ENCODE measurements at regions not wholly inside any gene's neighbourhood (a gene's known extent, or its start where the extent isn't known, plus 50 kb on each side); places are given as distances from the start of the nearest gene placed in this dataset.
"Not testable (repeated sequence)": the region's sequence is repeated elsewhere in the genome, so short reads cannot be mapped to it uniquely, and the experiment has no call there.

DNA sequence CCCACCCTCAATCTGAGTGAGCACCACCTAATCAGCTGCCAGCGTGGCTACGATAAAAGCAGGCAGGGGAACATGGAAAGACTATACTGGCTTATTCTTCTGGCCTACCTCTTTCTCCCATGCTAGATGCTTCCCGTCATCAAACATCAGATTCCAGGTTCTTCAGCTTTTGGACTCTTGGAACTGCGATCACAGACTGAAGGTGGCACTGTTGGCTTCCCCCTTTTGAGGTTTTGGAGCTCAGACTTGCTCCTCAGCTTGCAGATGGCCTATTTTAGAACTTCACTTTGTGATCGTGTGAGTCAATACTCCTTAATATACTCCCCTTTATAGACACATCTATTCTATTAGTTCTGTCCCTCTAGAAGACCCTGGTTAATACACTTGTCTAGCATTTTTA lies 543.7 kb upstream of the RAG2 start:
- Histone ChIP-seq H3K27me3 (ENCODE audit: control insufficient read depth, insufficient read depth, low read length) (no peaks in the 10 kb centered on the region), H3K4me3 (ENCODE audit: low read depth, low read length) (no peak overlapping the region), H3K36me3 (ENCODE audit: control insufficient read depth, insufficient read depth, low read length) (no peaks in the 10 kb centered on the region)
- TF ChIP-seq, protein P1, sequence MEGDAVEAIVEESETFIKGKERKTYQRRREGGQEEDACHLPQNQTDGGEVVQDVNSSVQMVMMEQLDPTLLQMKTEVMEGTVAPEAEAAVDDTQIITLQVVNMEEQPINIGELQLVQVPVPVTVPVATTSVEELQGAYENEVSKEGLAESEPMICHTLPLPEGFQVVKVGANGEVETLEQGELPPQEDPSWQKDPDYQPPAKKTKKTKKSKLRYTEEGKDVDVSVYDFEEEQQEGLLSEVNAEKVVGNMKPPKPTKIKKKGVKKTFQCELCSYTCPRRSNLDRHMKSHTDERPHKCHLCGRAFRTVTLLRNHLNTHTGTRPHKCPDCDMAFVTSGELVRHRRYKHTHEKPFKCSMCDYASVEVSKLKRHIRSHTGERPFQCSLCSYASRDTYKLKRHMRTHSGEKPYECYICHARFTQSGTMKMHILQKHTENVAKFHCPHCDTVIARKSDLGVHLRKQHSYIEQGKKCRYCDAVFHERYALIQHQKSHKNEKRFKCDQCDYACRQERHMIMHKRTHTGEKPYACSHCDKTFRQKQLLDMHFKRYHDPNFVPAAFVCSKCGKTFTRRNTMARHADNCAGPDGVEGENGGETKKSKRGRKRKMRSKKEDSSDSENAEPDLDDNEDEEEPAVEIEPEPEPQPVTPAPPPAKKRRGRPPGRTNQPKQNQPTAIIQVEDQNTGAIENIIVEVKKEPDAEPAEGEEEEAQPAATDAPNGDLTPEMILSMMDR (IDR thresholded peaks at IDR 0.05; ENCODE audit: insufficient read depth, low read depth, low read length): no peak
- DNase-seq (ENCODE audit: low read depth): no peak
- CTCF ChIA-PET: no interaction called here
- POLR2A ChIA-PET: no interaction called here

DNA sequence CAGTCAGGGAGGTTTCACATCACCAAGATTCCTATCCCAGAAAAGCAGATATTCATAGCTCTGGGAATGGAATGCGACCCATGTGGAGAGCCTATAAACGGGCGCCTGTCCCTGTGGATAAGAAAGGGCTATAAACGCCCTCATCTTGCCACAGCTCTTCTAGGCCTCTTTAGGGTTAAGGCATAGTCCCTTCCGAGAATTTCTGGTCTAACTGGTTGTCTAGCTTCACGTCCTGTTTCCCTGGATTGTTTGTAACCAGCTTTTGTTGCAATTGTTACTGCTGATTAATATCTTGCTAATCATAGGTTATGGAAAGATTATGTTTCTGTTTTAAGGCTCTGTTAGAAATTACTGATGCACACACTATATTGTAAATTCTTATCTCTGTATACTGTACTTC lies 537.6 kb upstream of the RAG2 start:
- H3K27me3 ChIP-seq (ENCODE audit: control insufficient read depth, insufficient read depth, low read length); H3K4me3 ChIP-seq (ENCODE audit: low read depth, low read length); DNase-seq (ENCODE audit: low read depth); H3K36me3 ChIP-seq (ENCODE audit: control insufficient read depth, insufficient read depth, low read length); POLR2A ChIA-PET; CTCF ChIA-PET: not testable (repeated sequence)

DNA sequence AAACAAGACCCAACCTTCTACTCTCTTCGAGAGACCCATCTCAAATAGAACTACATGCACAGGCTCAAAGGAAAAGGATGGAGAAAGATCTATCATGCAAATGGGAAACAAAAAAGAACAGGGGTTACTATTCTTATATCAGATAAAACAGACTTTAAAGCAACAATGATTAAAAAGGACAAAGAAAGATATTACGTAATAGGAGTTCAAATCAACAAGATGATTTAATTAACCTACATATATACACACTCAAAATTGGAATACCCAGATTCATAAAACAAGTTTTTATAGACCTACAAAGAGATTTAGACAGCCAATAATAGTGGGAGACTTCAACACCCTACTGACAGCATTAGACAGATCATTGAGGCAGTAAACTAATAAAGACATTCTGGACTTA lies 536.6 kb upstream of the RAG2 start:
- Histone ChIP-seq H3K36me3 (ENCODE audit: control insufficient read depth, insufficient read depth, low read length) (no peaks in the 10 kb centered on the region), H3K27me3 (ENCODE audit: control insufficient read depth, insufficient read depth, low read length) (no peaks in the 10 kb centered on the region), H3K4me3 (ENCODE audit: low read depth, low read length) (no peak overlapping the region)
- ChIA-PET POLR2A (no interaction called here), CTCF (no interaction called here)
- TF ChIP-seq, protein P1 (IDR thresholded peaks at IDR 0.05; ENCODE audit: insufficient read depth, low read depth, low read length): no peak
- DNase-seq (ENCODE audit: low read depth): no peak

DNA sequence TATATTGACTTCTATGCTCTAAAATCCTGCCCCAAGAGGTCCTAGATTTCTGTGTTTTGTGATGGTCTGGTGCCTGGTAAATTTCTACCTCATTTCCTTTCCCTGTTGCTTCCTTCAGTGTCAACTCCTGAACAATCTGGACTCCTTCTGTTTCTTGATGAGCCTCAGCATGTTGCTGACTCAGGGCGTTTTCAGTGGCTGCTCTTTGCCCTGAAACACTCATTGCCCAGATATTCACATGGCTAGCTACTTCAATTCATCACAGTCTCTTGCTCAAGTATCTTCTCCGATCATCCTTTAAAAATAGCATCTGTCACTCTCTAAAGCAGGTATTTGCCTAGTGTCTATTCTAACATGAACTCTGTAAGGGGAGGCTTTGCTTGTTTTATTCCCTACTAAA lies 526.3 kb upstream of the RAG2 start:
- ChIA-PET CTCF (interaction anchor here (1.2 kb wide), 1 partner anchor 11 kb away, joined by 4 read pairs; no protein-coding TSS in a partner anchor), POLR2A (no interaction called here)
- Histone ChIP-seq H3K4me3 (ENCODE audit: low read depth, low read length) (no peak overlapping the region), H3K27me3 (ENCODE audit: control insufficient read depth, insufficient read depth, low read length) (no peaks in the 10 kb centered on the region), H3K36me3 (ENCODE audit: control insufficient read depth, insufficient read depth, low read length) (no peaks in the 10 kb centered on the region)
- TF ChIP-seq, protein P1 (IDR thresholded peaks at IDR 0.05; ENCODE audit: insufficient read depth, low read depth, low read length): no peak
- DNase-seq (ENCODE audit: low read depth): no peak

DNA sequence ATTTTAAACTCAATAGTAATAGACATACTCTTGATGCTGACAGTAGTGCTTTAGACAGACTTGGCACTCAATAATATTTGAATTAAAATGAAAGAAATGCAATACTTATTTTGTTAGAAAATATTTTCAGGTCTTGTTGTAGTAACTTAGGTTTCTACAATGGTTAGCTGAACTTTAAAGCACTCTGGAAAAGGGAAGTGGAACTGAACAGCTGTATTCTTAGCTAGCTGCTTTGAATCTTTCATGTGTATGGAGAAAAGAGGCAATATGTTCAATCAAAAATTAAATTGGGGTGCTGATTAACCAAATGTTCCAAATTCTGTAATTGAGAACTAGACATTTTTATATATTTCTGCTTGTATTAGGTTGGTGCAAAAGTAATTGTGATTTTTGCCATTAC lies 517.9 kb upstream of the RAG2 start:
- H3K36me3 ChIP-seq (ENCODE audit: control insufficient read depth, insufficient read depth, low read length): no peaks in the 10 kb centered on the region
- TF ChIP-seq, protein P1 (IDR thresholded peaks at IDR 0.05; ENCODE audit: insufficient read depth, low read depth, low read length): no peak
- POLR2A ChIA-PET: no interaction called here
- no peaks in the 10 kb centered on the region for H3K27me3 ChIP-seq (ENCODE audit: control insufficient read depth, insufficient read depth, low read length)
- CTCF ChIA-PET: no interaction called here
- H3K4me3 ChIP-seq (ENCODE audit: low read depth, low read length): no peak overlapping the region
- DNase-seq (ENCODE audit: low read depth): no peak

DNA sequence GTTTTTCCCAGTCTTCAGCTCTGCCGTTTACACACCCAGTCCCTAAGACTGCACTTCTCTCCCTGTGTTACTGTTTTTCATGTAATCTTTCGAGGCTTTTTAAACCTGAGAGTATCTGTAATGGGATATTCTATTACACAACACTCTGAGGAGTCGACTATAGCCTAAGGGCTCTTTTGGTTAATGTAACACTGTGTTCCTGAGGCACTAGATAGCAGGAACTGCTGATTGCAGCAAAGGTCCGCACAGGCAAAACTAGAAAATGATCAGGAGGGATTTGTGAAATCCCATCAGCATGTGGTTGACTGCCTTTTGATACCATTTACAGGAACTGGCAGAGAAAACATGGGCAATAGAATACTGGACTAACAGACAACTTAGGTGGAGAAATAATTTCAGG lies 512.3 kb upstream of the RAG2 start:
- ChIA-PET POLR2A (no interaction called here), CTCF (no interaction called here)
- TF ChIP-seq, protein P1 (IDR thresholded peaks at IDR 0.05; ENCODE audit: insufficient read depth, low read depth, low read length): no peak
- no peaks in the 10 kb centered on the region for H3K36me3 ChIP-seq (ENCODE audit: control insufficient read depth, insufficient read depth, low read length)
- H3K4me3 ChIP-seq (ENCODE audit: low read depth, low read length): no peak overlapping the region
- no peak for DNase-seq (ENCODE audit: low read depth)
- H3K27me3 ChIP-seq (ENCODE audit: control insufficient read depth, insufficient read depth, low read length): no peaks in the 10 kb centered on the region
